ENCODE measurements at regions not wholly inside any gene's neighbourhood (a gene's known extent, or its start where the extent isn't known, plus 50 kb on each side); places are given as distances from the start of the nearest gene placed in this dataset.

- Mint-ChIP-seq H3K9me3 (no peaks in the 10 kb centered on the region), H3K4me1 (no peaks in the 10 kb centered on the region; the same call in 2 of the 3 replicates), H3K4me3 (no peak overlapping the region), H3K27me3 (ENCODE audit: insufficient read depth, low read depth, poor library complexity) (peaks cover 8% of the 10 kb centered on the region), H3K36me3 (ENCODE audit: low read depth) (no peaks in the 10 kb centered on the region; the same call in 2 of the 3 replicates), H3K27ac (no peak overlapping the region)
- Histone ChIP-seq H3K79me2 (replicated peaks; ENCODE audit: insufficient read depth) (no peaks in the 10 kb centered on the region), H3F3A (replicated peaks; ENCODE audit: low read depth) (no peaks in the 10 kb centered on the region), H3K4me3 (no peak overlapping the region), H4K20me1 (replicated peaks; ENCODE audit: insufficient read depth) (no peaks in the 10 kb centered on the region), H3K36me3 (ENCODE audit: insufficient read depth) (no peaks in the 10 kb centered on the region), H3K4me2 (no peak overlapping the region), H3K27me3 (ENCODE audit: insufficient read depth) (no peaks in the 10 kb centered on the region), H3K4me1 (ENCODE audit: insufficient read depth) (no peaks in the 10 kb centered on the region), H3K9me2 (ENCODE audit: insufficient read depth) (no peaks in the 10 kb centered on the region), H2AFZ (no peak overlapping the region), H3K27ac (ENCODE audit: low read depth) (no peak overlapping the region)
- TF ChIP-seq ZNF331 (CRISPR knock-in tag; IDR thresholded peaks at IDR 0.05; ENCODE audit: low read depth) (no peak), JUNB (IDR thresholded peaks at IDR 0.05; ENCODE audit: unreplicated experiment) (no peak), STAT1 (IDR thresholded peaks at IDR 0.05; ENCODE audit: unreplicated experiment) (no peak), POLR2AphosphoS5 (IDR thresholded peaks at IDR 0.05; ENCODE audit: low read depth) (no peak), EZH2phosphoT487 (IDR thresholded peaks at IDR 0.05; ENCODE audit: unreplicated experiment) (no peak), EZH2 (IDR thresholded peaks at IDR 0.05; ENCODE audit: low read depth, unreplicated experiment) (no peak), REST (IDR thresholded peaks at IDR 0.05; ENCODE audit: unreplicated experiment) (no peak), CREB1 (CRISPR knock-in tag; IDR thresholded peaks at IDR 0.05; ENCODE audit: low read depth) (no peak)
- TF ChIP-seq, protein P1, sequence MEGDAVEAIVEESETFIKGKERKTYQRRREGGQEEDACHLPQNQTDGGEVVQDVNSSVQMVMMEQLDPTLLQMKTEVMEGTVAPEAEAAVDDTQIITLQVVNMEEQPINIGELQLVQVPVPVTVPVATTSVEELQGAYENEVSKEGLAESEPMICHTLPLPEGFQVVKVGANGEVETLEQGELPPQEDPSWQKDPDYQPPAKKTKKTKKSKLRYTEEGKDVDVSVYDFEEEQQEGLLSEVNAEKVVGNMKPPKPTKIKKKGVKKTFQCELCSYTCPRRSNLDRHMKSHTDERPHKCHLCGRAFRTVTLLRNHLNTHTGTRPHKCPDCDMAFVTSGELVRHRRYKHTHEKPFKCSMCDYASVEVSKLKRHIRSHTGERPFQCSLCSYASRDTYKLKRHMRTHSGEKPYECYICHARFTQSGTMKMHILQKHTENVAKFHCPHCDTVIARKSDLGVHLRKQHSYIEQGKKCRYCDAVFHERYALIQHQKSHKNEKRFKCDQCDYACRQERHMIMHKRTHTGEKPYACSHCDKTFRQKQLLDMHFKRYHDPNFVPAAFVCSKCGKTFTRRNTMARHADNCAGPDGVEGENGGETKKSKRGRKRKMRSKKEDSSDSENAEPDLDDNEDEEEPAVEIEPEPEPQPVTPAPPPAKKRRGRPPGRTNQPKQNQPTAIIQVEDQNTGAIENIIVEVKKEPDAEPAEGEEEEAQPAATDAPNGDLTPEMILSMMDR (conservative IDR thresholded peaks at IDR 0.05; ENCODE audit: low read depth in 2 of 2): no peak
- TF ChIP-seq, protein P2, sequence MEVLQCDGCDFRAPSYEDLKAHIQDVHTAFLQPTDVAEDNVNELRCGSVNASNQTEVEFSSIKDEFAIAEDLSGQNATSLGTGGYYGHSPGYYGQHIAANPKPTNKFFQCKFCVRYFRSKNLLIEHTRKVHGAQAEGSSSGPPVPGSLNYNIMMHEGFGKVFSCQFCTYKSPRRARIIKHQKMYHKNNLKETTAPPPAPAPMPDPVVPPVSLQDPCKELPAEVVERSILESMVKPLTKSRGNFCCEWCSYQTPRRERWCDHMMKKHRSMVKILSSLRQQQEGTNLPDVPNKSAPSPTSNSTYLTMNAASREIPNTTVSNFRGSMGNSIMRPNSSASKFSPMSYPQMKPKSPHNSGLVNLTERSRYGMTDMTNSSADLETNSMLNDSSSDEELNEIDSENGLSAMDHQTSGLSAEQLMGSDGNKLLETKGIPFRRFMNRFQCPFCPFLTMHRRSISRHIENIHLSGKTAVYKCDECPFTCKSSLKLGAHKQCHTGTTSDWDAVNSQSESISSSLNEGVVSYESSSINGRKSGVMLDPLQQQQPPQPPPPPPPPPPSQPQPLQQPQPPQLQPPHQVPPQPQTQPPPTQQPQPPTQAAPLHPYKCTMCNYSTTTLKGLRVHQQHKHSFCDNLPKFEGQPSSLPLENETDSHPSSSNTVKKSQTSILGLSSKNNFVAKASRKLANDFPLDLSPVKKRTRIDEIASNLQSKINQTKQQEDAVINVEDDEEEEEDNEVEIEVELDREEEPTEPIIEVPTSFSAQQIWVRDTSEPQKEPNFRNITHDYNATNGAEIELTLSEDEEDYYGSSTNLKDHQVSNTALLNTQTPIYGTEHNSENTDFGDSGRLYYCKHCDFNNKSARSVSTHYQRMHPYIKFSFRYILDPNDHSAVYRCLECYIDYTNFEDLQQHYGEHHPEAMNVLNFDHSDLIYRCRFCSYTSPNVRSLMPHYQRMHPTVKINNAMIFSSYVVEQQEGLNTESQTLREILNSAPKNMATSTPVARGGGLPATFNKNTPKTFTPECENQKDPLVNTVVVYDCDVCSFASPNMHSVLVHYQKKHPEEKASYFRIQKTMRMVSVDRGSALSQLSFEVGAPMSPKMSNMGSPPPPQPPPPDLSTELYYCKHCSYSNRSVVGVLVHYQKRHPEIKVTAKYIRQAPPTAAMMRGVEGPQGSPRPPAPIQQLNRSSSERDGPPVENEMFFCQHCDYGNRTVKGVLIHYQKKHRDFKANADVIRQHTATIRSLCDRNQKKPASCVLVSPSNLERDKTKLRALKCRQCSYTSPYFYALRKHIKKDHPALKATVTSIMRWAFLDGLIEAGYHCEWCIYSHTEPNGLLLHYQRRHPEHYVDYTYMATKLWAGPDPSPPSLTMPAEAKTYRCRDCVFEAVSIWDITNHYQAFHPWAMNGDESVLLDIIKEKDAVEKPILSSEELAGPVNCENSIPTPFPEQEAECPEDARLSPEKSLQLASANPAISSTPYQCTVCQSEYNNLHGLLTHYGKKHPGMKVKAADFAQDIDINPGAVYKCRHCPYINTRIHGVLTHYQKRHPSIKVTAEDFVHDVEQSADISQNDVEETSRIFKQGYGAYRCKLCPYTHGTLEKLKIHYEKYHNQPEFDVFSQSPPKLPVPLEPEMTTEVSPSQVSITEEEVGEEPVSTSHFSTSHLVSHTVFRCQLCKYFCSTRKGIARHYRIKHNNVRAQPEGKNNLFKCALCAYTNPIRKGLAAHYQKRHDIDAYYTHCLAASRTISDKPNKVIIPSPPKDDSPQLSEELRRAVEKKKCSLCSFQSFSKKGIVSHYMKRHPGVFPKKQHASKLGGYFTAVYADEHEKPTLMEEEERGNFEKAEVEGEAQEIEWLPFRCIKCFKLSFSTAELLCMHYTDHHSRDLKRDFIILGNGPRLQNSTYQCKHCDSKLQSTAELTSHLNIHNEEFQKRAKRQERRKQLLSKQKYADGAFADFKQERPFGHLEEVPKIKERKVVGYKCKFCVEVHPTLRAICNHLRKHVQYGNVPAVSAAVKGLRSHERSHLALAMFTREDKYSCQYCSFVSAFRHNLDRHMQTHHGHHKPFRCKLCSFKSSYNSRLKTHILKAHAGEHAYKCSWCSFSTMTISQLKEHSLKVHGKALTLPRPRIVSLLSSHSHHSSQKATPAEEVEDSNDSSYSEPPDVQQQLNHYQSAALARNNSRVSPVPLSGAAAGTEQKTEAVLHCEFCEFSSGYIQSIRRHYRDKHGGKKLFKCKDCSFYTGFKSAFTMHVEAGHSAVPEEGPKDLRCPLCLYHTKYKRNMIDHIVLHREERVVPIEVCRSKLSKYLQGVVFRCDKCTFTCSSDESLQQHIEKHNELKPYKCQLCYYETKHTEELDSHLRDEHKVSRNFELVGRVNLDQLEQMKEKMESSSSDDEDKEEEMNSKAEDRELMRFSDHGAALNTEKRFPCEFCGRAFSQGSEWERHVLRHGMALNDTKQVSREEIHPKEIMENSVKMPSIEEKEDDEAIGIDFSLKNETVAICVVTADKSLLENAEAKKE (CRISPR knock-in tag; IDR thresholded peaks at IDR 0.05): no peak
- DNase-seq (ENCODE audit: low spot score) (no peak), ATAC-seq (no peak)
Observed at GRCh38 chr1:22329148-22329515, 122.5 kb upstream of the ZBTB40 start.
